Stomach (tissue), 8 donors: ENCODE measurements at regions not wholly inside any gene's neighbourhood (a gene's known extent, or its start where the extent isn't known, plus 50 kb on each side); places are given as distances from the start of the nearest gene placed in this dataset.
A peak's percentile ranks its signal among the peaks of the same experiment; 100 is the strongest.

Source experiments
- DNase-seq, 2 donors: peaks; one replicate each; pipeline versions ENCODE4 v3.0.0 to v3.0.0-alpha.2; 2013 to 2019
- H3K27ac ChIP-seq, 5 donors: fragments of 200-600 bp in 4 of 5; sonication (generic) in 4 of 5; one replicate each; pipeline ENCODE4 v1.5.1; 2013 to 2019; ENCODE audit warnings: mild to moderate bottlenecking in 1 of 5, moderate library complexity in 1 of 5
- H3K27me3 ChIP-seq, 3 donors: fragments of 200-600 bp; sonication (generic); one replicate each; pipeline ENCODE4 v1.5.1; 2017 to 2019; ENCODE audit warnings: mixed run types in 1 of 3
- H3K36me3 ChIP-seq, 4 donors: fragments of 200-600 bp; sonication (generic); 1 replicate in 3 of 4; 2 replicates in 1 of 4; pipeline ENCODE4 v1.5.1; 2016 to 2019
- H3K4me1 ChIP-seq, 4 donors: fragments of 200-600 bp; sonication (generic); one replicate each; pipeline ENCODE4 v1.5.1; 2016 to 2019
- H3K4me3 ChIP-seq, 4 donors: fragments of 200-600 bp; sonication (generic) in 3 of 4; one replicate each; pipeline ENCODE4 v1.5.1; 2016 to 2019; ENCODE audit warnings: mild to moderate bottlenecking in 1 of 4
- H3K9me3 ChIP-seq, 4 donors: fragments of 200-600 bp; sonication (generic); one replicate each; pipeline ENCODE4 v1.5.1; 2016 to 2019
- CTCF ChIP-seq, 7 experiments: fragments of 450-650 bp in 4 of 7; fragments of 200-600 bp in 3 of 7; sonication (generic) in 3 of 7; IDR thresholded peaks; one replicate each; pipeline ENCODE4 v1.5.1; 2016 to 2019; ENCODE audit warnings: antibody characterized with exemption in 7 of 7, control low read depth in 2 of 7, mild to moderate bottlenecking in 1 of 7
- EP300 ChIP-seq: sonication (generic); formaldehyde crosslinking; IDR thresholded peaks from one replicate; pipeline ENCODE4 v1.6.1; 2017; ENCODE audit warnings: antibody characterized with exemption
- POLR2A ChIP-seq, 4 donors: fragments of 450-650 bp; IDR thresholded peaks; one replicate each; pipeline ENCODE4 v1.6.1; 2016; ENCODE audit warnings: antibody characterized with exemption in 4 of 4, control low read depth in 2 of 4, mild to moderate bottlenecking in 1 of 4, moderate library complexity in 1 of 4
- POLR2AphosphoS5 ChIP-seq, 3 donors: sonication (generic); formaldehyde crosslinking; IDR thresholded peaks; one replicate each; pipeline ENCODE4 v1.6.1; 2016; ENCODE audit warnings: antibody characterized with exemption in 3 of 3
- WGBS, 5 donors: extraction: QIAGEN DNeasy Blood & Tissue Kit in 3 of 5; methylation state at CpG; one replicate each; pipeline versions ENCODE4 v1.1.5 to v1.1.7; 2013 to 2018; 5-methylcytosine and 5-hydroxymethylcytosine counted together
- intact Hi-C: fragments of 100-400 bp; cut with DNase I; formaldehyde crosslinking; loops from one replicate; pipeline ENCODE4 v1.15.1; 2023; ENCODE audit warnings: low total_unique reads
- donor health status: healthy with polysubstance abuse.
- donor health status: Bipolar disorder and iron deficiency.
- donor health status: healthy.

- Histone ChIP-seq H3K27ac (no peak overlapping the region), H3K36me3 (no peaks in the 10 kb centered on the region), H3K4me1 (peaks cover 0 to 7% (median 0%) of the 10 kb centered on the region in 4 donors), H3K27me3 (no peaks in the 10 kb centered on the region), H3K9me3 (peaks cover 0 to 16% (median 7%) of the 10 kb centered on the region in 4 donors), H3K4me3 (no peak overlapping the region)
- WGBS, 5 donors = 48 to 67% (median 59%) methylated on average over 8 of the region's 8 CpGs
- peak in 1 of 2 donors; percentile 24 for DNase-seq
- no peak for TF ChIP-seq EP300
- no peak for TF ChIP-seq POLR2AphosphoS5 (IDR thresholded peaks at IDR 0.05)
- intact Hi-C loops = no loop called here
Measured at GRCh38 chr1:95407886-95408291, 173.9 kb downstream of the RWDD3 start.

GRCh38 chr1:95408507-95409136 is 174.6 kb downstream of the RWDD3 start:
- Histone ChIP-seq H3K36me3 (no peaks in the 10 kb centered on the region), H3K4me1 (peaks cover 0 to 7% (median 0%) of the 10 kb centered on the region in 4 donors), H3K27me3 (no peaks in the 10 kb centered on the region), H3K9me3 (peaks cover 0 to 13% (median 6%) of the 10 kb centered on the region in 4 donors), H3K4me3 (no peak overlapping the region), H3K27ac (no peak overlapping the region)
- TF ChIP-seq CTCF (IDR thresholded peaks at IDR 0.05) (no peak), POLR2A (IDR thresholded peaks at IDR 0.05) (no peak), EP300 (no peak), POLR2AphosphoS5 (IDR thresholded peaks at IDR 0.05) (no peak)
- intact Hi-C loops = no loop called here
- WGBS, 5 donors = 16 to 28% (median 18%) methylated on average over 4 of the region's 4 CpGs
- no peak for DNase-seq

GRCh38 chr1:95409276-95409675 is 175.3 kb downstream of the RWDD3 start:
- intact Hi-C loops = no loop called here
- WGBS, 5 donors = 31 to 46% (median 38%) methylated on average over 1 of the region's 1 CpG
- Histone ChIP-seq H3K27ac (no peak overlapping the region), H3K9me3 (peaks cover 0 to 6% (median under 1%) of the 10 kb centered on the region in 4 donors), H3K4me1 (peaks cover 0 to 7% (median 0%) of the 10 kb centered on the region in 4 donors), H3K27me3 (no peaks in the 10 kb centered on the region), H3K36me3 (no peaks in the 10 kb centered on the region), H3K4me3 (no peak overlapping the region)
- TF ChIP-seq POLR2AphosphoS5 (IDR thresholded peaks at IDR 0.05) (no peak), CTCF (IDR thresholded peaks at IDR 0.05) (no peak), POLR2A (IDR thresholded peaks at IDR 0.05) (no peak), EP300 (no peak)
- DNase-seq = no peak

- DNase-seq = no peak
- peaks cover 0 to 7% (median 0%) of the 10 kb centered on the region in 4 donors for H3K4me1 ChIP-seq
- no peaks in the 10 kb centered on the region for H3K36me3 ChIP-seq
- peaks cover 0 to under 1% (median 0%) of the 10 kb centered on the region in 4 donors for H3K9me3 ChIP-seq
- no peak overlapping the region for H3K27ac ChIP-seq
- no peak for TF ChIP-seq CTCF (IDR thresholded peaks at IDR 0.05)
- TF ChIP-seq POLR2A (IDR thresholded peaks at IDR 0.05) = no peak
- TF ChIP-seq EP300 = no peak
- no peak for TF ChIP-seq POLR2AphosphoS5 (IDR thresholded peaks at IDR 0.05)
- H3K4me3 ChIP-seq = no peak overlapping the region
- H3K27me3 ChIP-seq = no peaks in the 10 kb centered on the region
- 37 to 51% (median 44%) methylated on average over 3 of the region's 3 CpGs for WGBS, 5 donors
- intact Hi-C loops = no loop called here
Measured at GRCh38 chr1:95409901-95410300, 175.9 kb downstream of the RWDD3 start.

GRCh38 chr1:95415146-95415545 is 181.1 kb downstream of the RWDD3 start:
- Histone ChIP-seq H3K9me3 (no peaks in the 10 kb centered on the region), H3K4me3 (no peak overlapping the region), H3K4me1 (no peaks in the 10 kb centered on the region), H3K36me3 (no peaks in the 10 kb centered on the region), H3K27me3 (no peaks in the 10 kb centered on the region), H3K27ac (no peak overlapping the region)
- DNase-seq = no peak
- TF ChIP-seq POLR2AphosphoS5 (IDR thresholded peaks at IDR 0.05) (no peak), CTCF (IDR thresholded peaks at IDR 0.05) (no peak), POLR2A (IDR thresholded peaks at IDR 0.05) (no peak), EP300 (no peak)
- intact Hi-C loops = no loop called here
